LNCaP clone FGC (cell line): ENCODE measurements at regions not wholly inside any gene's neighbourhood (a gene's known extent, or its start where the extent isn't known, plus 50 kb on each side); places are given as distances from the start of the nearest gene placed in this dataset.
"Not testable (repeated sequence)": the region's sequence is repeated elsewhere in the genome, so short reads cannot be mapped to it uniquely, and the experiment has no call there.

Experiments
- DNase-seq: peaks from one replicate; pipeline ENCODE4 v3.0.0-alpha.2; 2011; ENCODE audit warnings: low read depth
- H3K4me3 ChIP-seq: 2 replicates; pipeline ENCODE4 v1.5.1; 2011; ENCODE audit warnings: mild to moderate bottlenecking, low read depth, low read length, control low read depth
- TF ChIP-seq, protein P1 (sequence below): IDR thresholded peaks from 2 replicates; pipeline ENCODE4 v1.5.1; 2012; ENCODE audit warnings: mild to moderate bottlenecking; ENCODE audit not compliant: control insufficient read depth, insufficient read depth; ENCODE audit errors: extremely low read depth

- TF ChIP-seq, protein P1, sequence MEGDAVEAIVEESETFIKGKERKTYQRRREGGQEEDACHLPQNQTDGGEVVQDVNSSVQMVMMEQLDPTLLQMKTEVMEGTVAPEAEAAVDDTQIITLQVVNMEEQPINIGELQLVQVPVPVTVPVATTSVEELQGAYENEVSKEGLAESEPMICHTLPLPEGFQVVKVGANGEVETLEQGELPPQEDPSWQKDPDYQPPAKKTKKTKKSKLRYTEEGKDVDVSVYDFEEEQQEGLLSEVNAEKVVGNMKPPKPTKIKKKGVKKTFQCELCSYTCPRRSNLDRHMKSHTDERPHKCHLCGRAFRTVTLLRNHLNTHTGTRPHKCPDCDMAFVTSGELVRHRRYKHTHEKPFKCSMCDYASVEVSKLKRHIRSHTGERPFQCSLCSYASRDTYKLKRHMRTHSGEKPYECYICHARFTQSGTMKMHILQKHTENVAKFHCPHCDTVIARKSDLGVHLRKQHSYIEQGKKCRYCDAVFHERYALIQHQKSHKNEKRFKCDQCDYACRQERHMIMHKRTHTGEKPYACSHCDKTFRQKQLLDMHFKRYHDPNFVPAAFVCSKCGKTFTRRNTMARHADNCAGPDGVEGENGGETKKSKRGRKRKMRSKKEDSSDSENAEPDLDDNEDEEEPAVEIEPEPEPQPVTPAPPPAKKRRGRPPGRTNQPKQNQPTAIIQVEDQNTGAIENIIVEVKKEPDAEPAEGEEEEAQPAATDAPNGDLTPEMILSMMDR, result no peak
- DNase-seq, result no peak
- H3K4me3 ChIP-seq, result no peak overlapping the region
Measured at GRCh38 chr1:188708795-188709535, 1768.7 kb downstream of the BRINP3 start.

DNA sequence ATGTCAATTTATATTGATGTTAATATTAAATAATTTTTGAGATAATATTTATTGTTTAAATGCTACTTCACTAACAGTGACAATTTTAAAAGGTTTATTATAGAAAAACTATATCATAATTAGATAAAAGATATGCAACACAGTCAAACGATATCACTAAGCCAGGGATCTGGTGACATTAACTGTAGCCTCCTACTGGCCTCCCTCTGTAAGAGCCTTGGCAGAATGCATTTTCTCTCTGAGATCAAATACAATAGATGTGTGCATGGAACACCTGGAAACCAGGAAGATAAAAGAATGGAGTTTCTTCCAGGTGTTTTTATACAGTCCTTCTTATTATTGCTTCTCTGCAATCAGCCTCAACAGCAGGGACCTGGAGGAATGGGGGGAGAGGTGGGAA, 1762.1 kb downstream of the BRINP3 start:
- no peak for DNase-seq
- H3K4me3 ChIP-seq, result no peak overlapping the region
- TF ChIP-seq, protein P1, result 0 out of 2 replicates have a peak, but pooled peaks have one; percentile 14

DNA sequence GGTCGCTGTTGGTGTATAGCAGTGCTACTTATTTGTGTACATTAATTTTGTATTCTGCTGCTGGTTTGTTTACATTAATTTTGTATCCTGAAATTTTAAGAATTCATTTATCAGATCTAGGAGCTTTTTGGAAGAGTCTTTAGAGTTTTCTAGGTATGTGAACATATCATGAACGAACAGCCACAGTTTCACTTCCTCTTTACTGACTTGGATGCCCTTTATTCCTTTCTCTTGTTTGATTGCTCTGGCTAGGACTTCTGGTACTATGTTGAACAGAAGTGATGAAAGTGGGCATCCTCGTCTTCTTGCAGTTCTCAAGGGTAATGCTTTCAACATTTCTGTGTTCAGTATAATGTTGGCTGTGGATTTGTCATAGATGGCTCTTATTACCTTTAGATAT, 1757.9 kb downstream of the BRINP3 start:
- DNase-seq, result no peak
- no peak overlapping the region for H3K4me3 ChIP-seq
- TF ChIP-seq, protein P1, result no peak

- TF ChIP-seq, protein P1, result no peak
- no peak for DNase-seq
- H3K4me3 ChIP-seq, result no peak overlapping the region
Measured at GRCh38 chr1:188723332-188724020, 1754.2 kb downstream of the BRINP3 start.

DNA sequence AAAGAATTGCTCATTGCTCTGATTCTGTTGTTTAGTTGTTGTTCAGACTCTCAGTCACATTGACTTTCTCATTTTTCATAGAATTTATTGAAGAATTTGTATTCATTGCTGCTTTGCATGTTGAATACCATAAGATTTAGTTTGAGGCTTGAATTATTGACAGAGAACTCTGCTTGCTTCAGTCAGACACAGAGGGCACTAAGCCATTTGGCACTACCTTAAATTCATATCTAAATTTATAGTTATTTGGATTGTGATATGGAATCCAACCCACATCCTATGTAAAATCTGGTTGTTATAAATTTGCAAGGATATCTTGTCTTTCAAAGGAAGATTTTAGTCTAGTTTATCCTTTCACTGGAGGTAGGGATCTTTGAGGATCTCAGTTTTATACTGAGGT, 1748.6 kb downstream of the BRINP3 start:
- no peak for DNase-seq
- TF ChIP-seq, protein P1, result no peak
- H3K4me3 ChIP-seq, result no peak overlapping the region

GRCh38 chr1:188735567-188735966, 1742.1 kb downstream of the BRINP3 start:
- H3K4me3 ChIP-seq, result no peak overlapping the region
- DNase-seq, result no peak
- TF ChIP-seq, protein P1, result no peak

GRCh38 chr1:188749275-188749674, 1728.4 kb downstream of the BRINP3 start:
- H3K4me3 ChIP-seq, DNase-seq: not testable (repeated sequence)

DNA sequence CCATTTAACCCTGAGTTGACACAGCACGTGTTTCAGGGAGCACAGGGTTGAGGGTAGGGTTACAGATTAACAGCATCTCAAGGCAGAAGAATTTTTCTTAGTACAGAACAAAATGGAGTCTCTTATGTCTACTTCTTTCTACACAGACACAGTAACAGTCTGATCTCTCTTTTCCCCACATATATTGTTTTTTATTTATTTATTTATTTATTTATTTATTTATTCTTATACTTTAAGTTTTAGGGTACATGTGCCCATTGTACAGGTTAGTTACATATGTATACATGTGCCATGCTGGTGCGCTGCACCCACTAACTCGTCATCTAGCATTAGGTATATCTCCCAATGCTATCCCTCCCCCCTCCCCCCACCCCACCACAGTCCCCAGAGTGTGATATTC, 1725.6 kb downstream of the BRINP3 start:
- not testable (repeated sequence) for H3K4me3 ChIP-seq, DNase-seq

- not testable (repeated sequence) for DNase-seq, H3K4me3 ChIP-seq
Measured at GRCh38 chr1:188757747-188758146, 1719.9 kb downstream of the BRINP3 start.
